ENCODE measurements at regions not wholly inside any gene's neighbourhood (a gene's known extent, or its start where the extent isn't known, plus 50 kb on each side); places are given as distances from the start of the nearest gene placed in this dataset.

GRCh38 chr5:117856713-117857112 lies 1131.6 kb downstream of the DTWD2 start:
- H3K18ac ChIP-seq (ENCODE audit: insufficient read length, low read depth, low read length) = no peak overlapping the region
- H4K8ac ChIP-seq (replicated peaks; ENCODE audit: insufficient read length, low read depth, low read length) = no peak overlapping the region
- no peak overlapping the region for H4K91ac ChIP-seq (ENCODE audit: insufficient read length, low read depth, low read length)
- no peak overlapping the region for H3K9ac ChIP-seq (ENCODE audit: extremely low read depth, insufficient read length, low read length)
- no peaks in the 10 kb centered on the region for H3K4me1 ChIP-seq (ENCODE audit: insufficient read depth, low read length)
- no peaks in the 10 kb centered on the region for H4K20me1 ChIP-seq (ENCODE audit: control insufficient read depth, insufficient read depth, insufficient read length)
- no peak overlapping the region for H3K27ac ChIP-seq (ENCODE audit: insufficient read length, low read depth, low read length)
- no peak overlapping the region for H3K4ac ChIP-seq (ENCODE audit: low read depth, low read length)
- no peaks in the 10 kb centered on the region for H3K9me3 Mint-ChIP-seq
- no peaks in the 10 kb centered on the region for H3K23me2 ChIP-seq (ENCODE audit: insufficient read length, low read depth, low read length, poor library complexity, severe bottlenecking)
- no peak for TF ChIP-seq CTCF (conservative IDR thresholded peaks at IDR 0.05)
- H2BK12ac ChIP-seq (ENCODE audit: insufficient read length, low read depth, low read length) = no peak overlapping the region
- H3K4me3 Mint-ChIP-seq = no peak overlapping the region
- H3K4me1 Mint-ChIP-seq = peaks cover 0 to 3% of the 10 kb centered on the region in 2 experiments; a peak in 2 of 4 replicates
- H3K36me3 Mint-ChIP-seq (ENCODE audit: insufficient read depth in 1 of 3, low read depth in 3 of 3) = no peaks in the 10 kb centered on the region; a peak in 1 of 7 replicates
- no peak overlapping the region for H2BK20ac ChIP-seq (ENCODE audit: low read depth, low read length, poor library complexity, severe bottlenecking)
- DNase-seq = no peak
- no peak overlapping the region for H2BK5ac ChIP-seq (ENCODE audit: insufficient read length, low read length)
- H3K27ac Mint-ChIP-seq = no peak overlapping the region
- H2AK5ac ChIP-seq (ENCODE audit: insufficient read length, low read length) = no peak overlapping the region
- H3K9me3 ChIP-seq (ENCODE audit: control insufficient read depth, low read depth, low read length) = no peaks in the 10 kb centered on the region
- H2BK15ac ChIP-seq (ENCODE audit: low read depth, low read length) = no peak overlapping the region
- no peak overlapping the region for H3T11ph ChIP-seq (ENCODE audit: low read length)
- H3K79me2 ChIP-seq (ENCODE audit: insufficient read depth, low read length) = no peaks in the 10 kb centered on the region
- no peaks in the 10 kb centered on the region for H3K27me3 Mint-ChIP-seq (ENCODE audit: low read depth)
- no peak overlapping the region for H2AFZ ChIP-seq (ENCODE audit: low read length)
- no peak overlapping the region for H3K56ac ChIP-seq (ENCODE audit: insufficient read length, low read depth, low read length)
- H3K23ac ChIP-seq (ENCODE audit: insufficient read length, low read depth, low read length) = no peak overlapping the region
- no peaks in the 10 kb centered on the region for H3K79me1 ChIP-seq (ENCODE audit: insufficient read depth, low read depth, low read length, poor library complexity, severe bottlenecking)
- no peak overlapping the region for H3K14ac ChIP-seq (ENCODE audit: insufficient read depth, low read length)
- H3K27me3 ChIP-seq (ENCODE audit: insufficient read depth, low read length) = no peaks in the 10 kb centered on the region
- no peak overlapping the region for H3K4me2 ChIP-seq (ENCODE audit: insufficient read depth, insufficient read length, low read length)
- no peak overlapping the region for H2BK120ac ChIP-seq (ENCODE audit: low read depth, low read length, poor library complexity, severe bottlenecking)
- no peak overlapping the region for H4K5ac ChIP-seq (ENCODE audit: insufficient read length, low read depth, low read length)
- no CpG with 5 or more reads among the region's 4 CpGs for WGBS (ENCODE audit: extremely low coverage, insufficient read length, low lambda C conversion rate)
